HEK293 (cell line): ENCODE measurements at regions not wholly inside any gene's neighbourhood (a gene's known extent, or its start where the extent isn't known, plus 50 kb on each side); places are given as distances from the start of the nearest gene placed in this dataset.

Experiments
- CTCF ChIA-PET: fragments of 350-600 bp; formaldehyde crosslinking; extraction: SDS; loops from one replicate; lab custom pipeline; 2021; ENCODE audit warnings: antibody characterized with exemption; lab: Yijun Ruan, JAX
- POLR2A ChIA-PET: fragments of 300-600 bp; formaldehyde crosslinking; extraction: SDS; loops from one replicate; lab custom pipeline; 2020; ENCODE audit warnings: antibody characterized with exemption, inconsistent platforms; lab: Yijun Ruan, JAX
- H3K27ac ChIP-seq: fragments of 200-500 bp; sonication (Bioruptor generic); 2 replicates; pipeline ENCODE4 v1.5.1; 2014; ENCODE audit warnings: low read depth, low read length, control low read depth, inconsistent platforms; ENCODE audit errors: extremely low read depth
- H3K36me3 ChIP-seq, 2 experiments: fragments of 200-500 bp in 1 of 2; sonication (Bioruptor generic) in 1 of 2; 1 replicate in 1 of 2; 2 replicates in 1 of 2; pipeline ENCODE4 v1.5.1; 2014 to 2017; ENCODE audit warnings: inconsistent platforms in 2 of 2, low read length in 2 of 2; ENCODE audit not compliant: control insufficient read depth in 2 of 2, insufficient read depth in 1 of 2
- H3K4me1 ChIP-seq: fragments of 200-500 bp; sonication (Bioruptor generic); 2 replicates; pipeline ENCODE4 v1.5.1; 2014; ENCODE audit warnings: mild to moderate bottlenecking, low read length, inconsistent platforms; ENCODE audit not compliant: control insufficient read depth, insufficient read depth
- H3K4me3 ChIP-seq: 2 replicates; pipeline ENCODE4 v1.5.1; 2011; ENCODE audit warnings: low read depth, mild to moderate bottlenecking, control low read depth, low read length, moderate library complexity
- H3K9me3 ChIP-seq: fragments of 200-500 bp; sonication (Bioruptor generic); 2 replicates; pipeline ENCODE4 v1.5.1; 2014; ENCODE audit warnings: low read depth, low read length, inconsistent platforms; ENCODE audit not compliant: control insufficient read depth, insufficient read depth
- KLF1 ChIP-seq: fragments of 450-650 bp; formaldehyde crosslinking; IDR thresholded peaks from 2 replicates; pipeline ENCODE4 v1.5.1; 2016; ENCODE audit warnings: missing biosample characterization, missing genetic modification characterization
- KLF9 ChIP-seq: fragments of 450-650 bp; formaldehyde crosslinking; IDR thresholded peaks from 2 replicates; pipeline ENCODE4 v1.5.1; 2016; ENCODE audit warnings: missing biosample characterization, missing genetic modification characterization, low read depth
- MEIS1 ChIP-seq: sonication (generic); formaldehyde crosslinking; IDR thresholded peaks from 2 replicates; pipeline ENCODE4 v1.8.1; 2022; ENCODE audit warnings: missing genetic modification reagents, mild to moderate bottlenecking, borderline replicate concordance
- SCRT2 ChIP-seq: fragments of 450-650 bp; formaldehyde crosslinking; IDR thresholded peaks from 2 replicates; pipeline ENCODE4 v1.5.1; 2016; ENCODE audit warnings: missing biosample characterization, missing genetic modification characterization
- SP2 ChIP-seq: fragments of 450-650 bp; formaldehyde crosslinking; IDR thresholded peaks from 2 replicates; pipeline ENCODE4 v1.5.1; 2016; ENCODE audit warnings: missing biosample characterization, missing genetic modification characterization
- WT1 ChIP-seq: fragments of 450-650 bp; formaldehyde crosslinking; IDR thresholded peaks from 2 replicates; pipeline ENCODE4 v1.5.1; 2016; ENCODE audit warnings: missing biosample characterization, missing genetic modification characterization
- ZBTB11 ChIP-seq: fragments of 450-650 bp; formaldehyde crosslinking; conservative IDR thresholded peaks from 2 replicates; pipeline ENCODE4 v1.5.1; 2016; ENCODE audit warnings: low read depth, missing biosample characterization, missing genetic modification characterization
- ZBTB20 ChIP-seq: fragments of 450-650 bp; formaldehyde crosslinking; IDR thresholded peaks from 2 replicates; pipeline ENCODE4 v1.5.1; 2016; ENCODE audit warnings: missing biosample characterization, missing genetic modification characterization
- ZNF112 ChIP-seq: fragments of 450-650 bp; formaldehyde crosslinking; IDR thresholded peaks from 2 replicates; pipeline ENCODE4 v1.5.0; 2017; ENCODE audit warnings: missing biosample characterization, missing genetic modification characterization
- ZNF121 ChIP-seq: fragments of 450-650 bp; formaldehyde crosslinking; IDR thresholded peaks from 2 replicates; pipeline ENCODE4 v1.5.1; 2016; ENCODE audit warnings: missing biosample characterization, missing genetic modification characterization
- ZNF133 ChIP-seq: fragments of 450-650 bp; formaldehyde crosslinking; IDR thresholded peaks from 2 replicates; pipeline ENCODE4 v1.5.1; 2016; ENCODE audit warnings: missing biosample characterization, missing genetic modification characterization
- ZNF140 ChIP-seq: fragments of 450-650 bp; formaldehyde crosslinking; IDR thresholded peaks from 2 replicates; pipeline ENCODE4 v1.5.1; 2016; ENCODE audit warnings: missing biosample characterization, missing genetic modification characterization
- ZNF335 ChIP-seq: fragments of 450-650 bp; formaldehyde crosslinking; conservative IDR thresholded peaks from 2 replicates; pipeline ENCODE4 v1.5.1; 2016; ENCODE audit warnings: missing biosample characterization, missing genetic modification characterization
- ZNF473 ChIP-seq: fragments of 450-650 bp; formaldehyde crosslinking; IDR thresholded peaks from 2 replicates; pipeline ENCODE4 v1.5.1; 2017; ENCODE audit warnings: missing biosample characterization, missing genetic modification characterization
- ZNF580 ChIP-seq: fragments of 450-650 bp; formaldehyde crosslinking; IDR thresholded peaks from 2 replicates; pipeline ENCODE4 v1.5.1; 2016; ENCODE audit warnings: missing biosample characterization, missing genetic modification characterization
- ZNF654 ChIP-seq: fragments of 450-650 bp; formaldehyde crosslinking; IDR thresholded peaks from 2 replicates; pipeline ENCODE4 v1.5.1; 2016; ENCODE audit warnings: low read depth, missing biosample characterization, missing genetic modification characterization
- ZNF701 ChIP-seq: fragments of 450-650 bp; formaldehyde crosslinking; IDR thresholded peaks from 2 replicates; pipeline ENCODE4 v1.5.1; 2016; ENCODE audit warnings: missing biosample characterization, missing genetic modification characterization
- ZNF777 ChIP-seq: fragments of 450-650 bp; formaldehyde crosslinking; IDR thresholded peaks from 2 replicates; pipeline ENCODE4 v1.5.1; 2017; ENCODE audit warnings: missing biosample characterization, missing genetic modification characterization, borderline replicate concordance
- TF ChIP-seq, protein P1 (sequence below): fragments of 450-650 bp; formaldehyde crosslinking; IDR thresholded peaks from 2 replicates; pipeline ENCODE4 v1.5.1; 2016; ENCODE audit warnings: missing biosample characterization, missing genetic modification characterization
- TF ChIP-seq, protein P2 (sequence below): fragments of 450-650 bp; formaldehyde crosslinking; IDR thresholded peaks from 2 replicates; pipeline ENCODE4 v1.5.1; 2016; ENCODE audit warnings: missing biosample characterization, missing genetic modification characterization
- TF ChIP-seq, protein P3 (sequence below): fragments of 450-650 bp; formaldehyde crosslinking; IDR thresholded peaks from 2 replicates; pipeline ENCODE4 v1.5.1; 2016; ENCODE audit warnings: missing biosample characterization, missing genetic modification characterization

DNA sequence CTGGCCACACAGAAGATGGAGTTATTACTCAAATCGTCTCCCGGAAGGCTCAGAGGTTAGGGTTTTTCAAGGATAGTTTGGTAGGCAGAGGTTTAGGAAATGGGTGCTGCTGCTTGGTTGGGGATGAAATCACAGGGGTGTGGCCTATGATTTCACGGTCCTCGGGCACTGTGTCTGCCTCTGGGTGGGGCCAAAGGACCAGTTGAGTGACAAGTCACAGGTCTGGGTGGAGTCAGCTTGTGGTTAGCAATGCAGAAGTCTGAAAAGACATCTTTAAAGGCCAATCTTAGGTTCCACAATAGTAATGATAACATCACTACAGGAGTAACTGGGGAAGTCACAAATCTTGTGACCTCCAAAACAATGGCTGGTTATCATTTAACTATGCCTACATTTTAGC lies 387.8 kb downstream of the ZNF521 start:
- CTCF ChIA-PET = no interaction called here
- Histone ChIP-seq H3K4me1 (no peaks in the 10 kb centered on the region), H3K4me3 (no peak overlapping the region), H3K9me3 (no peaks in the 10 kb centered on the region), H3K27ac (no peak overlapping the region), H3K36me3 (no peaks in the 10 kb centered on the region)
- TF ChIP-seq ZNF777 (tag by site-specific recombination) = no peak
- no peak for TF ChIP-seq ZNF701 (tag by site-specific recombination)
- peak; percentile 21; the same call in 1 of the 2 replicates for TF ChIP-seq KLF9 (tag by site-specific recombination)
- TF ChIP-seq, protein P1, sequence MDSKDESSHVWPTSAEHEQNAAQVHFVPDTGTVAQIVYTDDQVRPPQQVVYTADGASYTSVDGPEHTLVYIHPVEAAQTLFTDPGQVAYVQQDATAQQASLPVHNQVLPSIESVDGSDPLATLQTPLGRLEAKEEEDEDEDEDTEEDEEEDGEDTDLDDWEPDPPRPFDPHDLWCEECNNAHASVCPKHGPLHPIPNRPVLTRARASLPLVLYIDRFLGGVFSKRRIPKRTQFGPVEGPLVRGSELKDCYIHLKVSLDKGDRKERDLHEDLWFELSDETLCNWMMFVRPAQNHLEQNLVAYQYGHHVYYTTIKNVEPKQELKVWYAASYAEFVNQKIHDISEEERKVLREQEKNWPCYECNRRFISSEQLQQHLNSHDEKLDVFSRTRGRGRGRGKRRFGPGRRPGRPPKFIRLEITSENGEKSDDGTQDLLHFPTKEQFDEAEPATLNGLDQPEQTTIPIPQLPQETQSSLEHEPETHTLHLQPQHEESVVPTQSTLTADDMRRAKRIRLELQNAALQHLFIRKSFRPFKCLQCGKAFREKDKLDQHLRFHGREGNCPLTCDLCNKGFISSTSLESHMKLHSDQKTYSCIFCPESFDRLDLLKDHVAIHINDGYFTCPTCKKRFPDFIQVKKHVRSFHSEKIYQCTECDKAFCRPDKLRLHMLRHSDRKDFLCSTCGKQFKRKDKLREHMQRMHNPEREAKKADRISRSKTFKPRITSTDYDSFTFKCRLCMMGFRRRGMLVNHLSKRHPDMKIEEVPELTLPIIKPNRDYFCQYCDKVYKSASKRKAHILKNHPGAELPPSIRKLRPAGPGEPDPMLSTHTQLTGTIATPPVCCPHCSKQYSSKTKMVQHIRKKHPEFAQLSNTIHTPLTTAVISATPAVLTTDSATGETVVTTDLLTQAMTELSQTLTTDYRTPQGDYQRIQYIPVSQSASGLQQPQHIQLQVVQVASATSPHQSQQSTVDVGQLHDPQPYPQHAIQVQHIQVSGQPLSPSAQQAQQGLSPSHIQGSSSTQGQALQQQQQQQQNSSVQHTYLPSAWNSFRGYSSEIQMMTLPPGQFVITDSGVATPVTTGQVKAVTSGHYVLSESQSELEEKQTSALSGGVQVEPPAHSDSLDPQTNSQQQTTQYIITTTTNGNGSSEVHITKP (tag by site-specific recombination) = peak; percentile 59
- peak; percentile 95 for TF ChIP-seq KLF1 (tag by site-specific recombination)
- no peak for TF ChIP-seq ZNF335
- TF ChIP-seq, protein P2, sequence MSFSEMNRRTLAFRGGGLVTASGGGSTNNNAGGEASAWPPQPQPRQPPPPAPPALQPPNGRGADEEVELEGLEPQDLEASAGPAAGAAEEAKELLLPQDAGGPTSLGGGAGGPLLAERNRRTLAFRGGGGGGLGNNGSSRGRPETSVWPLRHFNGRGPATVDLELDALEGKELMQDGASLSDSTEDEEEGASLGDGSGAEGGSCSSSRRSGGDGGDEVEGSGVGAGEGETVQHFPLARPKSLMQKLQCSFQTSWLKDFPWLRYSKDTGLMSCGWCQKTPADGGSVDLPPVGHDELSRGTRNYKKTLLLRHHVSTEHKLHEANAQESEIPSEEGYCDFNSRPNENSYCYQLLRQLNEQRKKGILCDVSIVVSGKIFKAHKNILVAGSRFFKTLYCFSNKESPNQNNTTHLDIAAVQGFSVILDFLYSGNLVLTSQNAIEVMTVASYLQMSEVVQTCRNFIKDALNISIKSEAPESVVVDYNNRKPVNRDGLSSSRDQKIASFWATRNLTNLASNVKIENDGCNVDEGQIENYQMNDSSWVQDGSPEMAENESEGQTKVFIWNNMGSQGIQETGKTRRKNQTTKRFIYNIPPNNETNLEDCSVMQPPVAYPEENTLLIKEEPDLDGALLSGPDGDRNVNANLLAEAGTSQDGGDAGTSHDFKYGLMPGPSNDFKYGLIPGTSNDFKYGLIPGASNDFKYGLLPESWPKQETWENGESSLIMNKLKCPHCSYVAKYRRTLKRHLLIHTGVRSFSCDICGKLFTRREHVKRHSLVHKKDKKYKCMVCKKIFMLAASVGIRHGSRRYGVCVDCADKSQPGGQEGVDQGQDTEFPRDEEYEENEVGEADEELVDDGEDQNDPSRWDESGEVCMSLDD (tag by site-specific recombination) = no peak
- no peak for TF ChIP-seq ZNF140 (tag by site-specific recombination)
- no peak for TF ChIP-seq SP2
- TF ChIP-seq ZBTB11 = no peak
- TF ChIP-seq, protein P3, sequence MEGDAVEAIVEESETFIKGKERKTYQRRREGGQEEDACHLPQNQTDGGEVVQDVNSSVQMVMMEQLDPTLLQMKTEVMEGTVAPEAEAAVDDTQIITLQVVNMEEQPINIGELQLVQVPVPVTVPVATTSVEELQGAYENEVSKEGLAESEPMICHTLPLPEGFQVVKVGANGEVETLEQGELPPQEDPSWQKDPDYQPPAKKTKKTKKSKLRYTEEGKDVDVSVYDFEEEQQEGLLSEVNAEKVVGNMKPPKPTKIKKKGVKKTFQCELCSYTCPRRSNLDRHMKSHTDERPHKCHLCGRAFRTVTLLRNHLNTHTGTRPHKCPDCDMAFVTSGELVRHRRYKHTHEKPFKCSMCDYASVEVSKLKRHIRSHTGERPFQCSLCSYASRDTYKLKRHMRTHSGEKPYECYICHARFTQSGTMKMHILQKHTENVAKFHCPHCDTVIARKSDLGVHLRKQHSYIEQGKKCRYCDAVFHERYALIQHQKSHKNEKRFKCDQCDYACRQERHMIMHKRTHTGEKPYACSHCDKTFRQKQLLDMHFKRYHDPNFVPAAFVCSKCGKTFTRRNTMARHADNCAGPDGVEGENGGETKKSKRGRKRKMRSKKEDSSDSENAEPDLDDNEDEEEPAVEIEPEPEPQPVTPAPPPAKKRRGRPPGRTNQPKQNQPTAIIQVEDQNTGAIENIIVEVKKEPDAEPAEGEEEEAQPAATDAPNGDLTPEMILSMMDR (tag by site-specific recombination) = 0 out of 2 replicates have a peak, but pooled peaks have one; percentile 16
- no peak for TF ChIP-seq ZNF133 (tag by site-specific recombination)
- no peak for TF ChIP-seq ZNF121 (tag by site-specific recombination)
- no peak for TF ChIP-seq ZNF112 (tag by site-specific recombination)
- peak; percentile 16; the same call in 1 of the 2 replicates for TF ChIP-seq ZNF654 (tag by site-specific recombination)
- TF ChIP-seq WT1 (tag by site-specific recombination) = no peak
- no peak for TF ChIP-seq MEIS1
- peak; percentile 63 for TF ChIP-seq SCRT2 (tag by site-specific recombination)
- TF ChIP-seq ZNF580 (tag by site-specific recombination) = no peak
- no peak for TF ChIP-seq ZNF473 (tag by site-specific recombination)
- no peak for TF ChIP-seq ZBTB20 (tag by site-specific recombination)
- POLR2A ChIA-PET = no interaction called here
